ENCODE measurements at regions not wholly inside any gene's neighbourhood (a gene's known extent, or its start where the extent isn't known, plus 50 kb on each side); places are given as distances from the start of the nearest gene placed in this dataset.
"Not testable (repeated sequence)": the region's sequence is repeated elsewhere in the genome, so short reads cannot be mapped to it uniquely, and the experiment has no call there.

DNA sequence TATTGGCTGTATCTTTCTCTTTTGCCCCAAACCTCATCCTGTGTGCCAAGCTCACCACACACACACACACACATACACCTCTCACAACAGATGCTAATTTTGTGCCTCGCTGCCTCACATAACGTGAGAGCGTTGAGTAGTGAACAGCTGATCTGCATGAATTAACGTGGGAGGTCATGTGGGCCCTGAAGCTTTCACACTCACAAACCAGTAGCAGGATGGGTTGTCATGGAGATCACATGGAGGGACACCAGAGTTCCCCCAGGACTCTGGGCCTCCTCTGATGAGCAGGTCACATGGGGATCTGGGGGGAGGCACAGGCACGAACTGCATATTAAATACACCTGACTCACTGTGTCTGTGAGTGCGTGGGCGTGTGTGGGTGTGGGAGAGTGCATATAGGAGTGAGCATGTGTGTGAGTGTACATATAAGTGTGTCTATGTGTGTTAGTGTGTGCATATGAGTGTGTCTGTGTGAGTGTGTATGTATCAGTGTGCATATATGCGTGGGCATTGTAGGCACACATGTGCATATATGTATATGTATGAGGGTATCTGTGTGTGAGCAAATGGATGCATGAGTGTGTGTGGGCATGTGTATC, 62.7 kb upstream of the SULF2 start:
- intact Hi-C loops (cut with DNase I) = loop anchor here (10.0 kb wide), 1 partner anchor 47 kb away; no protein-coding TSS in a partner anchor

DNA sequence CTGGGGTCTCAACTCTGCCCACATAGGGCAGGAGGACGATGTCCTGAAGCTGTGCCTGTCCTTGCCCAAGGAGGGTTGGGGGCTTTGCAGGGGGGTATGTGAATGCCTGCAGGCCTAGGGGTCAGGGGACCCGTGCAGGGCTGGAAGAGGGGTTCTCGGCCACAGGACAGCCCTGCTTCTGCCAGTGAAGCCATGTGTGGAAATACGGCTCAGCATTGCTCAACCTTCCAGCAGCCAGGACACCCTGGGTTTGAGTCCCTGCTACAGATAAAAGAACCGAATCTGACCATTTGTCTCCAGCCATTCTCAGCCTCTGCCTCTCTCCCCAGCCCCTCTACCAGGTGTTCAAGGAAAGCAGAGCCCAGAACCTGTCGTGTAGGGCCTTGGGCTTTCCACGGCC, 61.9 kb upstream of the SULF2 start:
- H3K27ac ChIP-seq; H3K36me3 ChIP-seq; H3K27me3 ChIP-seq; H3K4me3 ChIP-seq; H3K9me3 ChIP-seq; DNase-seq (ENCODE audit: low spot score in 2 of 2); H3K4me1 ChIP-seq: not testable (repeated sequence)
- intact Hi-C loops (cut with DNase I) = loop anchor here (10.0 kb wide), 1 partner anchor 48 kb away; no protein-coding TSS in a partner anchor

More for the DNA sequence above, 62.7 kb upstream of the SULF2 start:
- H3K27me3 ChIP-seq = no peaks in the 10 kb centered on the region
- no peak overlapping the region for H3K4me3 ChIP-seq
- H3K27ac ChIP-seq = no peak overlapping the region
- H3K36me3 ChIP-seq = no peaks in the 10 kb centered on the region
- no peak for DNase-seq (ENCODE audit: low spot score in 2 of 2)
- TF ChIP-seq, protein P1, sequence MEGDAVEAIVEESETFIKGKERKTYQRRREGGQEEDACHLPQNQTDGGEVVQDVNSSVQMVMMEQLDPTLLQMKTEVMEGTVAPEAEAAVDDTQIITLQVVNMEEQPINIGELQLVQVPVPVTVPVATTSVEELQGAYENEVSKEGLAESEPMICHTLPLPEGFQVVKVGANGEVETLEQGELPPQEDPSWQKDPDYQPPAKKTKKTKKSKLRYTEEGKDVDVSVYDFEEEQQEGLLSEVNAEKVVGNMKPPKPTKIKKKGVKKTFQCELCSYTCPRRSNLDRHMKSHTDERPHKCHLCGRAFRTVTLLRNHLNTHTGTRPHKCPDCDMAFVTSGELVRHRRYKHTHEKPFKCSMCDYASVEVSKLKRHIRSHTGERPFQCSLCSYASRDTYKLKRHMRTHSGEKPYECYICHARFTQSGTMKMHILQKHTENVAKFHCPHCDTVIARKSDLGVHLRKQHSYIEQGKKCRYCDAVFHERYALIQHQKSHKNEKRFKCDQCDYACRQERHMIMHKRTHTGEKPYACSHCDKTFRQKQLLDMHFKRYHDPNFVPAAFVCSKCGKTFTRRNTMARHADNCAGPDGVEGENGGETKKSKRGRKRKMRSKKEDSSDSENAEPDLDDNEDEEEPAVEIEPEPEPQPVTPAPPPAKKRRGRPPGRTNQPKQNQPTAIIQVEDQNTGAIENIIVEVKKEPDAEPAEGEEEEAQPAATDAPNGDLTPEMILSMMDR (IDR thresholded peaks at IDR 0.05) = no peak
- H3K4me1 ChIP-seq = no peaks in the 10 kb centered on the region
- H3K9me3 ChIP-seq = no peaks in the 10 kb centered on the region

DNA sequence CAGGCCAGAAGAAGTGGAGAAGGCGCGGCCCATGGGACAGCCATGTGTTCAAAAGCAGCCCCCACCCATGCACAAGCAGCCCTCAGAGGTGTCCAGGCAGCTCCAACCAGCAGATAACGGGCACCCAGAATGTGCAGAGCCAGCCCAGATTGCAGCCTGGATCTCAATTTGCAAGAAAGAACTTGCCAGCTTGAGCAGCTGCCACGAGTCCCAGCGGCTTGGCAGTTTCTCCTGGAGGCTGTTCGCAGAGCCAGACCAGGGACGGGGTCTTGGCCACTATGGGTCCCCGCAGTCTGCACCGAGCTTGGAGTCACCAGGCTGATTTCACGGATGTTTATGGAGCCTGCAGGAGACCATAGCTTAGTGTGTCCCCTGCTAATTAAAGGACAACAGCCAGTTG, 61.4 kb upstream of the SULF2 start:
- H3K4me1 ChIP-seq; H3K36me3 ChIP-seq; H3K27me3 ChIP-seq; DNase-seq (ENCODE audit: low spot score in 2 of 2); H3K9me3 ChIP-seq; H3K4me3 ChIP-seq; H3K27ac ChIP-seq: not testable (repeated sequence)
- intact Hi-C loops (cut with DNase I) = loop anchor here (10.0 kb wide), 1 partner anchor 48 kb away; no protein-coding TSS in a partner anchor

DNA sequence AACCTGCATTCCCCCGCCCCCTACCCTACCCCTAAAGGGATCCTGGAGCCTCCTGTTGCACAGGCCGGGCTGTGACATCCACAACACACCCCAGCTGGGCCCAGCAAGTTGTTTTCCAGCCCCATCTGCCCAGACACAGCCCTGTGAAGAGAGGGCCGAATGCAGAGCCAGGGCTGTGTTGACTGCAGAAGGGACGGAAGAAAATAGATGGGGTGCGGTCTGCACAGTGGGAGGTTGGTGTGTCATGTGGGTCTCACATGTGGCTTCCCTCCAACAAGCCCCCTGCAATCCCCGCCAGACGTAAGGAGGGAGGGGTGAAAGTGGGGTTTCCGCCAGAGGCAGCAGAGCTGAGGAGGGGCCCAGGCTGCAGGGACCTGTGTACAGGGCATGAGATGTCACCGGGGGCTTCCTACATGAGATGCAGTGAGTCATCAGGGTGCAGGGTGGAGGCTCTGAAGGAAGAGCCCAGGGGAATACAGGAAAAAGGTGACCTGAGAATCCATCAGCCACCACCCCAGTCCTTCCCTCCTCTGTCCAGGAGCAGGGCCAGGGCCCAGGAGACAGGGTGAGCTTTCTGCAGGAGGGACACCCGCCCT, 60.2 kb upstream of the SULF2 start:
- H3K4me3 ChIP-seq; DNase-seq (ENCODE audit: low spot score in 2 of 2); H3K36me3 ChIP-seq; H3K27me3 ChIP-seq; H3K27ac ChIP-seq; H3K4me1 ChIP-seq; H3K9me3 ChIP-seq: not testable (repeated sequence)
- intact Hi-C loops (cut with DNase I) = loop anchor here (10.0 kb wide), 1 partner anchor 49 kb away; no protein-coding TSS in a partner anchor

DNA sequence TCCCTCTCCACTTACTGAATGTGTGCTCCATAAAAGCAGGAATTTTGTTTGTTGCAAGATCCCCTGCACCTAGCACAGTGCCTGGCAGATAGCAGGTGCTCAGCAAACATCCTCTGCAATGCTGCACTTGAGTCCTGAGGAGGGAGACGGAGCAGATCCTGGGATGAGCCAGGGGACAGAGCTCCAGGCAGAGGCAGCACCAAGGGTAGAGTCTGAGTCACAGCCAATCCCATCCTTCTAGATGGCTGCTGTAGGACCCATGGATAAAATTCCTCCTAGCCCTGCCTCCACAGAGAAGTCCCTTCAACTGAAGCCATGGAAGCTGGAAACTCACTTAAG, 59.3 kb upstream of the SULF2 start:
- H3K4me3 ChIP-seq; H3K9me3 ChIP-seq; H3K4me1 ChIP-seq; H3K27me3 ChIP-seq; H3K36me3 ChIP-seq; DNase-seq (ENCODE audit: low spot score in 2 of 2); H3K27ac ChIP-seq: not testable (repeated sequence)
- intact Hi-C loops (cut with DNase I) = loop anchor here (10.0 kb wide), 1 partner anchor 50 kb away; no protein-coding TSS in a partner anchor

DNA sequence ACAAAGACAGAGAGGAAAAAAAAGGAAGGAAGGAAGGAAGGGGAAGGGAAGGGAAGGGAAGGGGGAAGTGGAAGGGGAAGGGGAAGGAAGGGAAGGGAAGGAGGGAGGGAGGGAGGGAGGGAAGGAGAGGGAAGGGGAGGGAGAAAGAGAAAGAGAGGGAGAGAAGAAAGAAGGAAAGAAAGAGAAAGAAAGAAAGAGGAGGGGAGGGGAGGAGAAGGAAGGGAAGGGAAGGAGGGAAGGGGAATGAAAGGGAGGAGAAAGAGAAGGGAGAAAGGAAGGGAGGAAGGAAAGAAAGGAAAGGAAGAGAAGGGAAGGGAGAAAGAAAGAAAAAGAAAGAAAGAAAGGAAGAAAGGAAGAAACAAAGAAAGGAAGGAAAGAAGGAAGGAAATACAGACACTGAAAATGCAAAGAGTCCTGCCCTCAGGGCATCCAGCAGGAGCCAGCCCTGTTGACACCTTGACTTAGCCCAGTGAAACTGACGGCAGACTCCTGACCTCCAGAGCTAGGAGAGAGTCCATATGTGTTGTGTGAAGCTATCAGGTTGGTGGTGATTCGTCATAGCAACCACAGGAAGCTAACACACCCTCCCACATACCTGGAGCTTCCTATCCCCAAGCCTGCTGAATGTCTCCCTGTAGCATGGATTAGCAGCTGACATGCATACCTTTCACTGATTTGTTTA, 58.7 kb upstream of the SULF2 start:
- H3K27me3 ChIP-seq = no peaks in the 10 kb centered on the region
- TF ChIP-seq, protein P1 (IDR thresholded peaks at IDR 0.05) = no peak
- H3K4me1 ChIP-seq = no peaks in the 10 kb centered on the region
- H3K9me3 ChIP-seq = no peaks in the 10 kb centered on the region
- no peaks in the 10 kb centered on the region for H3K36me3 ChIP-seq
- no peak overlapping the region for H3K4me3 ChIP-seq
- no peak for DNase-seq (ENCODE audit: low spot score in 2 of 2)
- intact Hi-C loops (cut with DNase I) = loop anchor here (10.0 kb wide), 1 partner anchor 51 kb away; no protein-coding TSS in a partner anchor
- H3K27ac ChIP-seq = no peak overlapping the region

DNA sequence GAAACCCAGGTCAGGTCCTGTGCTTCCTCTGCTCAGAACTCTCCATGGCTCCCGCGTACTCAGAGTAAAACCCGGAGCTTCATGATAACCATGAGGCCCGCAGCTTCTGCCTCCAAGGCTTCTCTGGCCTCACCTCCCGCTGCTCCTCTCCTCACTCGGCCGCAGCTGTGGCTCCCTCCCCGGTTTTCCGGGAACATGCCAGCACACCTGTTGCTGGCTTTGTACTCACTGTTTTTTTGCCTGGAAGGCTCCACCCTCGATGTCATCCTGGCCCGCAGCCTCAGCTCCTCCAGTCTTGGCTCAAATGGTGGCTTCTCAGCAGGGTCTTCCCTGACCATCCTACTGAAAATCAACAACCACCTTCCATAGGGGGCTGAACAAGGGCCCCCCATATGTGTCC, 57.7 kb upstream of the SULF2 start:
- H3K9me3 ChIP-seq; H3K36me3 ChIP-seq; H3K4me3 ChIP-seq; DNase-seq (ENCODE audit: low spot score in 2 of 2); H3K27me3 ChIP-seq; H3K27ac ChIP-seq; H3K4me1 ChIP-seq: not testable (repeated sequence)
- intact Hi-C loops (cut with DNase I) = loop anchor here (10.0 kb wide), 1 partner anchor 52 kb away; no protein-coding TSS in a partner anchor

DNA sequence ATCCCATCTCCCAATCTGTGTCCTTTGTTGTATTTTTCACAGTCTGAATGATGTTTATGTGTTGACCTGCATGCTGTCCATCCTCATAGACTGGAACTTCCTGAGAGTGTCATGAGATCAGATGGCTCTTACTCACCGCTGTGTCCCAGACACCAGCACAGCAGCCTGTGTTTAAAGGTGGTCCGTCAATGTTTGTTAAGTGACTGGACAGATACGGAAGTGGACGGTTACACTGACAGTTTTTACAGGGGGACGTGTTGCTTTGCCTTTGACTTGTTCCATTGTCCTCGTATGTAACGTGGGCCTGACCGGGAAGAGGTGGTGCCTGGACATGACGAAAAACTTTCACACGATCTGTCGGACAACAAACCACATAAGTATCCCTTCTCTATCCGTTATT, 56.7 kb upstream of the SULF2 start:
- not testable (repeated sequence) for H3K27me3 ChIP-seq; H3K36me3 ChIP-seq; DNase-seq (ENCODE audit: low spot score in 2 of 2); H3K4me3 ChIP-seq; H3K27ac ChIP-seq; H3K9me3 ChIP-seq; H3K4me1 ChIP-seq
- intact Hi-C loops (cut with DNase I) = loop anchor here (10.0 kb wide), 1 partner anchor 53 kb away; no protein-coding TSS in a partner anchor

DNA sequence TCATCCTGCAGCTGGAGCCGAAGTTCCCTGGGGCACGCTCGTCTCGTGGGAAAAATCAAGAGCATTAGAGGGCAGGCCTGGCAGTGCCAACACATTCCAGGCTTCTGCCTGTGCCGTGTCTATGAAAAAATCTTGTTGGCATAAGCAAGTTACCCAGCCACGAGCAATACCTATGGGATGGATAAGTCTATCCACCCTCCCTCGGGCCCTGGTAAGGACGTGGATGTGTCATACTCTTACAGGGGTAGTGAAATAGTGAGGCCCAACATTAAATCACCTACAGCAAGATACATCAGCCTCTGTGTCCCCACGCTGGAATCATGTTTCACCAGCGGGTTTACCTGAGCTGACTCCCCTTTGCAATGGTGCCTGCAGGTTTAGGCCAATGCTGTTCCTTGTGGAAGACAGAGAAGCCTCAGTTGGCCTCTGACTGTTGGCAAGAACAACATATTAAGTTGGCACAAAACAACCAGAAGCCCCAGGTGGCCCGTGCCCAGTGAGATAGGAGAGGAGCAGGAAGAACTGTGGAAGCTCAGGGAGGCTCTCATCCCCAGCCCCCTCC, 51.1 kb upstream of the SULF2 start:
- H3K27ac ChIP-seq; intact Hi-C loops (cut with DNase I); DNase-seq (ENCODE audit: low spot score in 2 of 2); H3K27me3 ChIP-seq; H3K4me3 ChIP-seq; H3K36me3 ChIP-seq; H3K9me3 ChIP-seq; H3K4me1 ChIP-seq: not testable (repeated sequence)

Data from ascending aorta (tissue), 2 donors.